Activated naive CD8-positive, alpha-beta T cell treated with anti-CD3 and anti-CD28 coated beads, Interleukin-2, amount 50 U/mL, for 16 hours (primary cell): ENCODE measurements at regions not wholly inside any gene's neighbourhood (a gene's known extent, or its start where the extent isn't known, plus 50 kb on each side); places are given as distances from the start of the nearest gene placed in this dataset.

Experiments
- DNase-seq: peaks from one replicate; pipeline ENCODE4 v3.0.0-alpha.2; 2020; ENCODE audit warnings: low read depth, low spot score

GRCh38 chr11:16685914-16686313 is 52.5 kb upstream of the C11orf58 start:
- no peak for DNase-seq

- DNase-seq, result no peak
Measured at GRCh38 chr11:16678466-16679116, 59.9 kb upstream of the C11orf58 start.

- no peak for DNase-seq
Measured at GRCh38 chr11:16669799-16670415, 68.5 kb upstream of the C11orf58 start.

GRCh38 chr11:16632295-16633200 is 105.9 kb upstream of the C11orf58 start:
- DNase-seq, result no peak

- DNase-seq, result no peak
Measured at GRCh38 chr11:16630651-16631050, 107.8 kb upstream of the C11orf58 start.

- DNase-seq, result no peak
Measured at GRCh38 chr11:16618431-16618830, 120.0 kb upstream of the C11orf58 start.

- no peak for DNase-seq
Measured at GRCh38 chr11:16615480-16615879, 123.0 kb upstream of the C11orf58 start.

GRCh38 chr11:16613512-16614381 is 124.7 kb upstream of the C11orf58 start:
- peak; percentile 38 for DNase-seq

GRCh38 chr11:16613262-16613511 is 125.3 kb upstream of the C11orf58 start:
- DNase-seq, result no peak

- no peak for DNase-seq
Measured at GRCh38 chr11:16612566-16613261, 125.7 kb upstream of the C11orf58 start.

GRCh38 chr11:16611926-16612565 is 126.4 kb upstream of the C11orf58 start:
- no peak for DNase-seq

- no peak for DNase-seq
Measured at GRCh38 chr11:16611401-16611921, 127.0 kb upstream of the C11orf58 start.

- DNase-seq, result no peak
Measured at GRCh38 chr11:16610738-16611388, 127.6 kb upstream of the C11orf58 start.

GRCh38 chr11:16610213-16610737 is 128.2 kb upstream of the C11orf58 start:
- no peak for DNase-seq

- no peak for DNase-seq
Measured at GRCh38 chr11:16609769-16610168, 128.7 kb upstream of the C11orf58 start.

- DNase-seq, result no peak
Measured at GRCh38 chr11:16607675-16608644, 130.5 kb upstream of the C11orf58 start.

GRCh38 chr11:16606784-16607674 is 131.4 kb upstream of the C11orf58 start:
- DNase-seq, result no peak
